WI38 (cell line): ENCODE measurements at regions not wholly inside any gene's neighbourhood (a gene's known extent, or its start where the extent isn't known, plus 50 kb on each side); places are given as distances from the start of the nearest gene placed in this dataset.

Experiments
- H3K4me3 ChIP-seq: 2 replicates; pipeline ENCODE4 v1.5.1; 2011; ENCODE audit warnings: low read depth, mild to moderate bottlenecking, control low read depth, low read length
- TF ChIP-seq, protein P1 (sequence below): IDR thresholded peaks from 2 replicates; pipeline ENCODE4 v1.5.1; 2012; ENCODE audit warnings: low read depth, mild to moderate bottlenecking, control low read depth, low read length

DNA sequence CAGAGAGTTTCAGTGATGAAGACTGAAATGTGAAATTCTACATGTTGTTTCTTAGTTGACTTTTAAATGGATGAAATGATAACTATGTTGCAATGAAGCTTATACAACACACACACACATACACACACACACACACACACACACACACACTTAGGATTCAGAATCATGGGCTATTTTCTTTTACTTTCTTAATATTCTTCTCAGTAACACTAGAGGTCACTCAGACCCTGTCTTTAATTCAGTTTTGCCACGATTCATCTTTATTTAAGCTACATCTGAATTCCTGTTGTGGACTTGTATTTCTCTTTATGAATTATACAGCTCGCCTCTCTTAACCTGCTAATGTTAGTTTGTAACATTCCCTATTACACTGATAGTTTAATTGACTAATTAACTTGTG, 109.6 kb upstream of the GOT2 start:
- TF ChIP-seq, protein P1, sequence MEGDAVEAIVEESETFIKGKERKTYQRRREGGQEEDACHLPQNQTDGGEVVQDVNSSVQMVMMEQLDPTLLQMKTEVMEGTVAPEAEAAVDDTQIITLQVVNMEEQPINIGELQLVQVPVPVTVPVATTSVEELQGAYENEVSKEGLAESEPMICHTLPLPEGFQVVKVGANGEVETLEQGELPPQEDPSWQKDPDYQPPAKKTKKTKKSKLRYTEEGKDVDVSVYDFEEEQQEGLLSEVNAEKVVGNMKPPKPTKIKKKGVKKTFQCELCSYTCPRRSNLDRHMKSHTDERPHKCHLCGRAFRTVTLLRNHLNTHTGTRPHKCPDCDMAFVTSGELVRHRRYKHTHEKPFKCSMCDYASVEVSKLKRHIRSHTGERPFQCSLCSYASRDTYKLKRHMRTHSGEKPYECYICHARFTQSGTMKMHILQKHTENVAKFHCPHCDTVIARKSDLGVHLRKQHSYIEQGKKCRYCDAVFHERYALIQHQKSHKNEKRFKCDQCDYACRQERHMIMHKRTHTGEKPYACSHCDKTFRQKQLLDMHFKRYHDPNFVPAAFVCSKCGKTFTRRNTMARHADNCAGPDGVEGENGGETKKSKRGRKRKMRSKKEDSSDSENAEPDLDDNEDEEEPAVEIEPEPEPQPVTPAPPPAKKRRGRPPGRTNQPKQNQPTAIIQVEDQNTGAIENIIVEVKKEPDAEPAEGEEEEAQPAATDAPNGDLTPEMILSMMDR, result no peak
- H3K4me3 ChIP-seq, result no peak overlapping the region

- TF ChIP-seq, protein P1, result no peak
Measured at GRCh38 chr16:58842746-58843145, 108.6 kb upstream of the GOT2 start.

GRCh38 chr16:58842156-58842555, 108.0 kb upstream of the GOT2 start:
- no peak overlapping the region for H3K4me3 ChIP-seq
- TF ChIP-seq, protein P1, result no peak

More at GRCh38 chr16:58842746-58843145, 108.6 kb upstream of the GOT2 start:
- no peak overlapping the region for H3K4me3 ChIP-seq

GRCh38 chr16:58837950-58838349, 103.8 kb upstream of the GOT2 start:
- H3K4me3 ChIP-seq, result no peak overlapping the region
- TF ChIP-seq, protein P1, result no peak

DNA sequence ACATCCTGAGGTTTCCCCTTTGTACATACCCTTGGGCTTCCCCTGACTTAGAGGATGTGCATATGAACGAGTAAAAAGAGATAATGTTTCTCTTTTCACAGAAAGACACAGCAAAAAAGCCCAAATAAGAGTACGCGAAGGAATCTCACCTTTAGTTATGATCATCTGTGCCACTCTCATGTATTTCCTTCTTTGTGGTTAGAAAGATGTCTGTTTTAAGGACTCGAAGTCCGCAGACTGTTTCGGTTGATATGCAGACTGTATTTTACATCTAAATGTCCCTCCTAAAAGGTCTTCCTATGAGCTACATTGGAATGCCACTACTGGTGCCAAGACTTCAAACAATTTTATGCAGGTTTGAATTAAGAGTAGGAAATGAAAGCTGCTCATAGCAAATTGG, 102.3 kb upstream of the GOT2 start:
- H3K4me3 ChIP-seq, result no peak overlapping the region
- TF ChIP-seq, protein P1, result no peak

DNA sequence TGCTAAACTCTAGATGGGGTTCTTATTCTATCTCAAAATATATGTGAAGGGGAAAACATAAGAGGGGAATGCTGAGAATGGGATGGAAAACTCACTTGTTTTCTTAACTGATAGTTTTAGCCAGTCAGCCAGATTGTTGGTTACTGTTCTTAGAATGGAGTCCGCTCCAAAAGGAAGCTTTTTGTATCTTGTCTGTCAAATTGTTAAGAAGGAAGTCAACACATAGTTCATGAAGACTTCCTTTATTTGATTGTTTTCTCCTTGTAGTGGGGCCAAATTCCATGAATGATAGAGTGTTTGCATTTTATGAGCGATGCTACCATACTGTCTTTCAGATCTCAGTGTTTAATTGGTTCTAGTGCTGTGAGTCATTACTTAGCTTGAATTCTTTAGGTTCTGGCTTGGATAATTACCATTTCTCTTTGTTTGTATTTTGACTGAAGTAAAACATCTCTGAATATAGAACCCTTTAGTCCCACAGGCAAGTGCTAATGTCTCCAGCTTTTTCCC, 98.3 kb upstream of the GOT2 start:
- TF ChIP-seq, protein P1, result no peak
- H3K4me3 ChIP-seq, result no peak overlapping the region

DNA sequence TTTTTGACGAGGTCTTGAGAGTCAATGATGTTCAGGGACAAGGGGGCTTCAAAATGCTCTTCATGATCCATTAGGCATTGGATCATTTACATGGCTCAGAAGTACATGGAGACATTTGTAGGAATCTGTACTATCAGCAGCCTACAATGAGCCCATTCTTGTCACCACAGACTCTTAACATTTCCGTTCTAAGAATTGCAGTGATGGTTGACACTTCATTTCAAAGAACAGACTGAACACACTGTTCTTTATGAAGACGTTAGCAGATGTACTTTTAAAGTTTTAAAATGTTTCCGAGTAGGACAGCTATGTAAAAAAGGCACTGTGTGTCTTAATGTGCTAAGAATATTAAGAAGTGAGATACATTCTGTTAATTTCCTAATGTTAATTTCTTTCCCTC, 97.3 kb upstream of the GOT2 start:
- H3K4me3 ChIP-seq, result no peak overlapping the region
- TF ChIP-seq, protein P1, result no peak
